PC-9 (cell line): ENCODE measurements at regions not wholly inside any gene's neighbourhood (a gene's known extent, or its start where the extent isn't known, plus 50 kb on each side); places are given as distances from the start of the nearest gene placed in this dataset.

Experiments
- BruUV-seq: library from RNA; stranded (reverse); fragments of 400-500 nt; replicated peaks from 2 replicates; lab custom pipeline; 2021; lab: Mats Ljungman, UMichigan
- CTCF ChIA-PET: fragments of 300-600 bp; sonication (Branson Sonifier 250); formaldehyde crosslinking; loops from one replicate; lab custom pipeline; 2022; ENCODE audit warnings: antibody characterized with exemption; lab: Charles Lee
- POLR2A ChIA-PET: fragments of 300-600 bp; sonication (Branson Sonifier 250); formaldehyde crosslinking; loops from one replicate; lab custom pipeline; 2022; ENCODE audit warnings: antibody characterized with exemption; ENCODE audit not compliant: unreplicated experiment; lab: Charles Lee
- DNase-seq, 2 experiments: peaks; one replicate each; pipeline versions ENCODE4 v3.0.0 to v3.0.0-alpha.2; 2015 to 2022; ENCODE audit warnings: mixed read lengths in 1 of 2
- H2AFZ ChIP-seq: fragments of 200-600 bp; sonication (generic); 2 replicates; pipeline ENCODE4 v1.8.1; 2017; ENCODE audit warnings: antibody characterized with exemption
- H3F3A ChIP-seq: fragments of 200-600 bp; sonication (generic); 2 replicates; pipeline ENCODE4 v1.8.1; 2017; ENCODE audit warnings: antibody characterized with exemption, mild to moderate bottlenecking, low read depth; ENCODE audit not compliant: insufficient read depth
- H3K27ac ChIP-seq: fragments of 200-600 bp; sonication (generic); 2 replicates; pipeline ENCODE4 v1.6.1; 2016; ENCODE audit warnings: mixed run types
- H3K27me3 ChIP-seq: fragments of 200-600 bp; sonication (generic); 2 replicates; pipeline ENCODE4 v1.6.1; 2016; ENCODE audit warnings: low read depth, mixed run types; ENCODE audit not compliant: insufficient read depth
- H3K36me3 ChIP-seq: fragments of 200-600 bp; sonication (generic); 2 replicates; pipeline ENCODE4 v1.6.1; 2016; ENCODE audit warnings: low read depth, mixed run types
- H3K4me1 ChIP-seq: fragments of 200-600 bp; sonication (generic); replicated peaks from 2 replicates; pipeline ENCODE4 v1.6.1; 2016; ENCODE audit warnings: mixed run types; ENCODE audit not compliant: insufficient read depth
- H3K4me2 ChIP-seq: fragments of 200-600 bp; sonication (generic); 2 replicates; pipeline ENCODE4 v1.6.1; 2017; ENCODE audit warnings: mixed run types
- H3K4me3 ChIP-seq: fragments of 200-600 bp; sonication (generic); 2 replicates; pipeline ENCODE4 v1.6.1; 2016; ENCODE audit warnings: mixed run types
- H3K79me2 ChIP-seq: fragments of 200-600 bp; sonication (generic); 2 replicates; pipeline ENCODE4 v1.6.1; 2017; ENCODE audit warnings: low read depth, mixed run types
- H3K9me2 ChIP-seq: fragments of 200-600 bp; sonication (generic); 2 replicates; pipeline ENCODE4 v1.8.1; 2017; ENCODE audit warnings: mild to moderate bottlenecking; ENCODE audit not compliant: insufficient read depth
- H3K9me3 ChIP-seq: fragments of 200-600 bp; sonication (generic); 2 replicates; pipeline ENCODE4 v1.8.1; 2016; ENCODE audit warnings: low read depth; ENCODE audit not compliant: insufficient read depth
- H4K20me1 ChIP-seq: fragments of 200-600 bp; sonication (generic); 2 replicates; pipeline ENCODE4 v1.8.1; 2017; ENCODE audit not compliant: insufficient read depth
- CTCF ChIP-seq: fragments of 200-600 bp; sonication (generic); conservative IDR thresholded peaks from 2 replicates; pipeline ENCODE4 v1.6.1; 2017; ENCODE audit warnings: mixed run types, antibody characterized with exemption, mild to moderate bottlenecking, moderate library complexity
- EZH2 ChIP-seq: fragments of 200-600 bp; sonication (generic); IDR thresholded peaks from 2 replicates; pipeline ENCODE4 v1.8.0; 2017; ENCODE audit warnings: antibody characterized with exemption, low read depth
- intact Hi-C: fragments of 100-400 bp; cut with micrococcal nuclease; formaldehyde crosslinking; loops from one replicate; pipeline ENCODE4 v1.10.0; 2022; ENCODE audit not compliant: unreplicated experiment

GRCh38 chr5:135710045-135710675 lies 124.3 kb upstream of the SLC25A48 start:
- peaks cover 61% of the 10 kb centered on the region for H3K27me3 ChIP-seq

GRCh38 chr5:135709208-135709575 lies 125.3 kb upstream of the SLC25A48 start:
- H3K79me2 ChIP-seq, result no peaks in the 10 kb centered on the region
- peaks cover 54% of the 10 kb centered on the region for H3K27me3 ChIP-seq
- H4K20me1 ChIP-seq, result no peaks in the 10 kb centered on the region
- H3K4me2 ChIP-seq, result no peak overlapping the region
- H3K4me1 ChIP-seq, result no peaks in the 10 kb centered on the region
- H3K9me3 ChIP-seq, result no peaks in the 10 kb centered on the region
- no peaks in the 10 kb centered on the region for H3K9me2 ChIP-seq
- POLR2A ChIA-PET, result no interaction called here
- no peak for DNase-seq
- intact Hi-C loops, result no loop called here
- no peaks in the 10 kb centered on the region for H3K36me3 ChIP-seq
- H3K4me3 ChIP-seq, result no peak overlapping the region
- no peak overlapping the region for H3K27ac ChIP-seq
- BruUV-seq, result no TSS peak
- TF ChIP-seq CTCF (no peak), EZH2 (no peak)
- no peak overlapping the region for H2AFZ ChIP-seq
- CTCF ChIA-PET, result no interaction called here
- no peaks in the 10 kb centered on the region for H3F3A ChIP-seq

More at GRCh38 chr5:135710045-135710675, 124.3 kb upstream of the SLC25A48 start:
- no TSS peak for BruUV-seq
- Histone ChIP-seq H3K9me2 (no peaks in the 10 kb centered on the region), H3K9me3 (no peaks in the 10 kb centered on the region), H3K4me2 (no peak overlapping the region), H3K79me2 (no peaks in the 10 kb centered on the region), H3K4me1 (no peaks in the 10 kb centered on the region), H2AFZ (no peak overlapping the region), H4K20me1 (no peaks in the 10 kb centered on the region), H3F3A (no peaks in the 10 kb centered on the region), H3K27ac (no peak overlapping the region), H3K4me3 (no peak overlapping the region), H3K36me3 (no peaks in the 10 kb centered on the region)
- CTCF ChIA-PET, result no interaction called here
- intact Hi-C loops, result no loop called here
- no peak for TF ChIP-seq EZH2
- POLR2A ChIA-PET, result no interaction called here
- DNase-seq, result no peak

GRCh38 chr5:135708481-135709207 lies 125.8 kb upstream of the SLC25A48 start:
- intact Hi-C loops, result no loop called here
- H3K9me2 ChIP-seq, result no peaks in the 10 kb centered on the region
- no peaks in the 10 kb centered on the region for H3F3A ChIP-seq
- no peaks in the 10 kb centered on the region for H3K79me2 ChIP-seq
- POLR2A ChIA-PET, result no interaction called here
- no peak overlapping the region for H3K4me2 ChIP-seq
- peaks cover 53% of the 10 kb centered on the region for H3K27me3 ChIP-seq
- no peaks in the 10 kb centered on the region for H4K20me1 ChIP-seq
- H3K27ac ChIP-seq, result no peak overlapping the region
- BruUV-seq, result no TSS peak
- H2AFZ ChIP-seq, result no peak overlapping the region
- TF ChIP-seq EZH2, result no peak
- H3K4me3 ChIP-seq, result no peak overlapping the region
- no peaks in the 10 kb centered on the region for H3K9me3 ChIP-seq
- DNase-seq, result no peak
- H3K4me1 ChIP-seq, result no peaks in the 10 kb centered on the region
- no peaks in the 10 kb centered on the region for H3K36me3 ChIP-seq
- CTCF ChIA-PET, result no interaction called here

- no peaks in the 10 kb centered on the region for H3K4me1 ChIP-seq
- BruUV-seq, result no TSS peak
- H3K4me2 ChIP-seq, result no peak overlapping the region
- no peak overlapping the region for H2AFZ ChIP-seq
- H3K27me3 ChIP-seq, result peaks cover 44% of the 10 kb centered on the region
- ChIA-PET CTCF (no interaction called here), POLR2A (no interaction called here)
- no peaks in the 10 kb centered on the region for H3K9me2 ChIP-seq
- intact Hi-C loops, result no loop called here
- no peaks in the 10 kb centered on the region for H3K36me3 ChIP-seq
- no peak overlapping the region for H3K4me3 ChIP-seq
- H3K9me3 ChIP-seq, result no peaks in the 10 kb centered on the region
- no peaks in the 10 kb centered on the region for H3K79me2 ChIP-seq
- no peak for TF ChIP-seq EZH2
- TF ChIP-seq CTCF, result no peak
- no peaks in the 10 kb centered on the region for H4K20me1 ChIP-seq
- no peak for DNase-seq
- no peaks in the 10 kb centered on the region for H3F3A ChIP-seq
- H3K27ac ChIP-seq, result no peak overlapping the region
These were observed 127.2 kb upstream of the SLC25A48 start for GRCh38 chr5:135707302-135707701.
